ENCODE measurements at regions not wholly inside any gene's neighbourhood (a gene's known extent, or its start where the extent isn't known, plus 50 kb on each side); places are given as distances from the start of the nearest gene placed in this dataset.

DNA sequence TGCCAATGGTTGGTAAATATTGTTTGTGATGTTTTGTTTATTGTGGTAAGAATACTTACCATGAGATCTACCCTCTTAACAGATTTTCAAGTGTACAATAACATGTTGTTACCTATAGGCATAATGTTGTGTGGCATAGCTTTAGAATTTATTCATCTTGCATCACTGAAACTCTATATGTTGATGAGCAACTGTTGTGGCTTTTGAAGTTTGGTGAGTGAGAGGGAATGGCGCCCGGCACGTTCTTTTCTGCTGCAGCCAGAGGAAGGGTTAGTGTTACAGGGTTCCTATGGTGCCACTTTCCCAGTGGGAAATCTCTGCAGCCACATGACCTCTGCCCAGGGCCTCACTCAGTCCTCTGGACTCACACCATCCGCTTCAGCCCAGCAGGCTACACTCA, 342.5 kb upstream of the ADGRL2 start:
- no peak overlapping the region for H3K4me3 ChIP-seq
- no peak overlapping the region for H3K27ac ChIP-seq
- no peak for TF ChIP-seq POLR2A (IDR thresholded peaks at IDR 0.05)
- TF ChIP-seq CTCF (IDR thresholded peaks at IDR 0.05) = no peak
- no peaks in the 10 kb centered on the region for H3K9me3 ChIP-seq
- no peaks in the 10 kb centered on the region for H3K4me1 ChIP-seq
- H3K36me3 ChIP-seq = no peaks in the 10 kb centered on the region
- H3K27me3 ChIP-seq = no peaks in the 10 kb centered on the region
- no peak for DNase-seq

GRCh38 chr1:81455481-81455880, 345.3 kb upstream of the ADGRL2 start:
- Histone ChIP-seq H3K27me3 (no peaks in the 10 kb centered on the region), H3K27ac (no peak overlapping the region), H3K4me3 (no peak overlapping the region), H3K4me1 (no peaks in the 10 kb centered on the region), H3K36me3 (no peaks in the 10 kb centered on the region), H3K9me3 (no peaks in the 10 kb centered on the region)
- no peak for TF ChIP-seq CTCF (IDR thresholded peaks at IDR 0.05)
- no peak for TF ChIP-seq POLR2A (IDR thresholded peaks at IDR 0.05)
- DNase-seq = no peak

GRCh38 chr1:81453971-81454370, 346.8 kb upstream of the ADGRL2 start:
- no peak for TF ChIP-seq CTCF (IDR thresholded peaks at IDR 0.05)
- TF ChIP-seq POLR2A (IDR thresholded peaks at IDR 0.05) = no peak
- Histone ChIP-seq H3K4me3 (no peak overlapping the region), H3K36me3 (no peaks in the 10 kb centered on the region), H3K27ac (no peak overlapping the region), H3K27me3 (no peaks in the 10 kb centered on the region), H3K4me1 (no peaks in the 10 kb centered on the region), H3K9me3 (no peaks in the 10 kb centered on the region)
- DNase-seq = no peak

- peak overlapping the region in 1 of 4 donors; percentile 53 for H3K27ac ChIP-seq
- DNase-seq = no peak
- H3K36me3 ChIP-seq = no peaks in the 10 kb centered on the region
- TF ChIP-seq POLR2A (IDR thresholded peaks at IDR 0.05) (no peak), CTCF (IDR thresholded peaks at IDR 0.05) (no peak)
- no peaks in the 10 kb centered on the region for H3K9me3 ChIP-seq
- H3K4me1 ChIP-seq = no peaks in the 10 kb centered on the region
- H3K27me3 ChIP-seq = no peaks in the 10 kb centered on the region
- peak overlapping the region in 1 of 4 donors; percentile 31 for H3K4me3 ChIP-seq
These were observed 347.4 kb upstream of the ADGRL2 start for GRCh38 chr1:81453367-81453703.

DNA sequence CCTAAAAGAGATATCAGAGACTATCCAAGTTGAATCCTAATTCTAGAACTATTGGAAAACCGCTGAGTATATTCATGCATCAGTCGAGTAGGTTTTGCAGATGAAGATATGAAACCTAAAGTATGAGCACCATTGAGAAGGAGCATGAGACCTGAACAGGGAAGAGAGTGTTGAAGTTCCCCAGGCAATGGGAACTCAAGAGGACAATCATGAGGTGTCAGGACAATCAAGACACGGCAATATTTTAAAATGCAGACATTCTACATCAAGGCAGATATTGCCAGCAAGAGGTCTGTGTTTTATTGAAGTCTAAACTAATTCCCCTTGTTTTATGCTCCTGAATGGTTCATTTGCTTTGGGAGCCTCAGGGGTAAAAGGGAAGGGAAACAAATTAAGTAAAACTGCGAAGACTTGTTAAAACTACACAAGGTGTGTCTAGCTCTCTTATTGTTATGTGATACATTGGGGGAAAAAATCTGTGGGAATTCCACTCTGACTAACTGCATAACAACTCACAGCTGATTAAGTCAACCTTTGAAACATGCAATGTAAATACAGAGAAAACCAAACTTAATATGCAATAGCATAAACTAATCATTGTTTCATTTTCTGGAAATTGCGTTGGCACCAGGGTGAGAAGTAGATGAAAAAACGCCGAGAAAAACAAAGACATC, 347.9 kb upstream of the ADGRL2 start:
- no peak for DNase-seq
- TF ChIP-seq CTCF (IDR thresholded peaks at IDR 0.05) (no peak), POLR2A (IDR thresholded peaks at IDR 0.05) (no peak)
- Histone ChIP-seq H3K4me3 (peak overlapping the region in 1 of 4 donors; percentile 31), H3K27me3 (no peaks in the 10 kb centered on the region), H3K4me1 (no peaks in the 10 kb centered on the region), H3K9me3 (no peaks in the 10 kb centered on the region), H3K27ac (peak overlapping the region in 1 of 4 donors; percentile 53), H3K36me3 (no peaks in the 10 kb centered on the region)

- H3K36me3 ChIP-seq = no peaks in the 10 kb centered on the region
- no peak for DNase-seq
- no peaks in the 10 kb centered on the region for H3K27me3 ChIP-seq
- no peak overlapping the region for H3K27ac ChIP-seq
- no peak for TF ChIP-seq POLR2A (IDR thresholded peaks at IDR 0.05)
- no peak for TF ChIP-seq CTCF (IDR thresholded peaks at IDR 0.05)
- H3K9me3 ChIP-seq = no peaks in the 10 kb centered on the region
- no peaks in the 10 kb centered on the region for H3K4me1 ChIP-seq
- no peak overlapping the region for H3K4me3 ChIP-seq
These were observed 350.9 kb upstream of the ADGRL2 start for GRCh38 chr1:81449786-81450185.
